Muscle of leg (tissue), 3 donors: ENCODE measurements at regions not wholly inside any gene's neighbourhood (a gene's known extent, or its start where the extent isn't known, plus 50 kb on each side); places are given as distances from the start of the nearest gene placed in this dataset.

ENCODE experiments used
- DNase-seq: peaks from one replicate; pipeline ENCODE4 v3.0.0; 2013
- H3K27ac ChIP-seq: one replicate; pipeline ENCODE4 v1.5.1; 2013; ENCODE audit warnings: mild to moderate bottlenecking, low read length, control low read depth
- H3K27me3 ChIP-seq: one replicate; pipeline ENCODE4 v1.6.1; 2013; ENCODE audit warnings: low read length; ENCODE audit not compliant: control insufficient read depth, insufficient read depth
- H3K36me3 ChIP-seq: one replicate; pipeline ENCODE4 v1.6.1; 2013; ENCODE audit warnings: low read length; ENCODE audit not compliant: control insufficient read depth, insufficient read depth
- H3K4me1 ChIP-seq: one replicate; pipeline ENCODE4 v1.6.1; 2013; ENCODE audit warnings: low read length; ENCODE audit not compliant: control insufficient read depth, insufficient read depth
- H3K4me3 ChIP-seq: one replicate; pipeline ENCODE4 v1.5.1; 2013; ENCODE audit warnings: low read length, control low read depth
- H3K9me3 ChIP-seq: replicated peaks from 2 replicates; pipeline ENCODE4 v1.6.1; 2013; ENCODE audit warnings: low read depth, low read length; ENCODE audit not compliant: control insufficient read depth
- WGBS: methylation state at CpG from one replicate; pipeline ENCODE4 v1.1.5; 2013; ENCODE audit warnings: missing lambda C conversion rate; ENCODE audit not compliant: insufficient coverage; 5-methylcytosine and 5-hydroxymethylcytosine counted together

- DNase-seq: no peak
- no peaks in the 10 kb centered on the region for H3K4me1 ChIP-seq
- H3K27ac ChIP-seq: no peak overlapping the region
- no CpG with 5 or more reads among the region's 2 CpGs for WGBS
- H3K4me3 ChIP-seq: no peak overlapping the region
- H3K36me3 ChIP-seq: no peaks in the 10 kb centered on the region
- H3K9me3 ChIP-seq: no peaks in the 10 kb centered on the region
- H3K27me3 ChIP-seq: no peaks in the 10 kb centered on the region
Observed at GRCh38 chr12:92044435-92044834, 101.2 kb downstream of the BTG1 start.

- WGBS: no CpG with 5 or more reads among the region's 5 CpGs
- no peaks in the 10 kb centered on the region for H3K27me3 ChIP-seq
- H3K9me3 ChIP-seq: no peaks in the 10 kb centered on the region
- H3K4me3 ChIP-seq: no peak overlapping the region
- H3K27ac ChIP-seq: no peak overlapping the region
- DNase-seq: no peak
- H3K4me1 ChIP-seq: peaks cover 2% of the 10 kb centered on the region
- no peaks in the 10 kb centered on the region for H3K36me3 ChIP-seq
Observed at GRCh38 chr12:92042791-92043531, 102.7 kb downstream of the BTG1 start.

- no peaks in the 10 kb centered on the region for H3K36me3 ChIP-seq
- no peaks in the 10 kb centered on the region for H3K9me3 ChIP-seq
- no peaks in the 10 kb centered on the region for H3K27me3 ChIP-seq
- peaks cover 2% of the 10 kb centered on the region for H3K4me1 ChIP-seq
- no peak for DNase-seq
- H3K4me3 ChIP-seq: no peak overlapping the region
- H3K27ac ChIP-seq: no peak overlapping the region
- no CpG with 5 or more reads among the region's 1 CpG for WGBS
Observed at GRCh38 chr12:92041742-92042141, 103.9 kb downstream of the BTG1 start.

GRCh38 chr12:92039046-92039445 is 106.6 kb downstream of the BTG1 start:
- Histone ChIP-seq H3K4me3 (no peak overlapping the region), H3K27ac (peak overlapping the region; percentile 64), H3K9me3 (no peaks in the 10 kb centered on the region), H3K36me3 (no peaks in the 10 kb centered on the region), H3K27me3 (no peaks in the 10 kb centered on the region), H3K4me1 (peaks cover 9% of the 10 kb centered on the region)
- 72% methylated on average over 3 of the region's 3 CpGs for WGBS
- peak; percentile 72 for DNase-seq

- H3K36me3 ChIP-seq: no peaks in the 10 kb centered on the region
- H3K27me3 ChIP-seq: no peaks in the 10 kb centered on the region
- H3K4me1 ChIP-seq: peaks cover 9% of the 10 kb centered on the region
- no peaks in the 10 kb centered on the region for H3K9me3 ChIP-seq
- H3K27ac ChIP-seq: peak overlapping the region; percentile 64
- no peak for DNase-seq
- WGBS: 87% methylated on average over 3 of the region's 4 CpGs
- no peak overlapping the region for H3K4me3 ChIP-seq
Observed at GRCh38 chr12:92038476-92038875, 107.2 kb downstream of the BTG1 start.

- Histone ChIP-seq H3K4me3 (no peak overlapping the region), H3K27me3 (no peaks in the 10 kb centered on the region), H3K27ac (no peak overlapping the region), H3K36me3 (no peaks in the 10 kb centered on the region), H3K9me3 (no peaks in the 10 kb centered on the region), H3K4me1 (peaks cover 9% of the 10 kb centered on the region)
- WGBS: 92% methylated on average over 3 of the region's 6 CpGs
- DNase-seq: peak; percentile 58
Observed at GRCh38 chr12:92036771-92037453, 108.7 kb downstream of the BTG1 start.

GRCh38 chr12:92036061-92036620 is 109.5 kb downstream of the BTG1 start:
- no peaks in the 10 kb centered on the region for H3K36me3 ChIP-seq
- WGBS: 75% methylated on average over 5 of the region's 7 CpGs
- H3K4me3 ChIP-seq: no peak overlapping the region
- no peaks in the 10 kb centered on the region for H3K27me3 ChIP-seq
- peaks cover 9% of the 10 kb centered on the region for H3K4me1 ChIP-seq
- H3K27ac ChIP-seq: no peak overlapping the region
- H3K9me3 ChIP-seq: no peaks in the 10 kb centered on the region
- DNase-seq: no peak

- Histone ChIP-seq H3K9me3 (no peaks in the 10 kb centered on the region), H3K4me1 (peaks cover 9% of the 10 kb centered on the region), H3K27me3 (no peaks in the 10 kb centered on the region), H3K36me3 (no peaks in the 10 kb centered on the region), H3K27ac (no peak overlapping the region), H3K4me3 (no peak overlapping the region)
- WGBS: 80% methylated on average over 1 of the region's 1 CpG
- DNase-seq: no peak
Observed at GRCh38 chr12:92035477-92035876, 110.2 kb downstream of the BTG1 start.

- Histone ChIP-seq H3K36me3 (no peaks in the 10 kb centered on the region), H3K27me3 (no peaks in the 10 kb centered on the region), H3K4me1 (peaks cover 9% of the 10 kb centered on the region), H3K9me3 (no peaks in the 10 kb centered on the region), H3K27ac (peak overlapping the region; percentile 25), H3K4me3 (peak overlapping the region; percentile 21)
- WGBS: 0% methylated on average over 6 of the region's 10 CpGs
- DNase-seq: peak; percentile 73
Observed at GRCh38 chr12:92034858-92035401, 110.7 kb downstream of the BTG1 start.

- no peak for DNase-seq
- Histone ChIP-seq H3K4me1 (peaks cover 9% of the 10 kb centered on the region), H3K27me3 (no peaks in the 10 kb centered on the region), H3K4me3 (no peak overlapping the region), H3K9me3 (no peaks in the 10 kb centered on the region), H3K27ac (no peak overlapping the region), H3K36me3 (no peaks in the 10 kb centered on the region)
- no CpG with 5 or more reads among the region's 2 CpGs for WGBS
Observed at GRCh38 chr12:92034083-92034482, 111.6 kb downstream of the BTG1 start.
